Activated T-cell treated with anti-CD3 and anti-CD28 coated beads, Interleukin-2, amount 50 U/mL, for 4 hours (primary cell): ENCODE measurements at regions not wholly inside any gene's neighbourhood (a gene's known extent, or its start where the extent isn't known, plus 50 kb on each side); places are given as distances from the start of the nearest gene placed in this dataset.
A peak's percentile ranks its signal among the peaks of the same experiment; 100 is the strongest.
"Not testable (repeated sequence)": the region's sequence is repeated elsewhere in the genome, so short reads cannot be mapped to it uniquely, and the experiment has no call there.

Source experiments
- ATAC-seq, 2 donors: fragments of 200-7000 bp; cut with Tn5 transposase; one replicate each; pipeline ENCODE4 v1.10.0; 2021
- DNase-seq: peaks from one replicate; pipeline ENCODE4 v3.0.0-alpha.2; 2020
- H3K27me3 Mint-ChIP-seq: one replicate; pipeline ENCODE4 v1.8.0; 2021; ENCODE audit warnings: low read depth, mixed read lengths
- H3K36me3 Mint-ChIP-seq: one replicate; pipeline ENCODE4 v1.8.0; 2022; ENCODE audit warnings: mixed read lengths; ENCODE audit not compliant: insufficient read depth
- H3K4me1 Mint-ChIP-seq: one replicate; pipeline ENCODE4 v1.8.0; 2021; ENCODE audit warnings: low read depth, mixed read lengths
- H3K4me3 Mint-ChIP-seq: one replicate; pipeline ENCODE4 v1.8.0; 2021; ENCODE audit warnings: mild to moderate bottlenecking, moderate library complexity, mixed read lengths
- H3K9me3 Mint-ChIP-seq: one replicate; pipeline ENCODE4 v1.8.0; 2021; ENCODE audit warnings: mixed read lengths

GRCh38 chr21:33971492-33972013 lies 55.9 kb upstream of the ATP5PO start:
- DNase-seq (no peak), ATAC-seq (no peak)
- Mint-ChIP-seq H3K36me3 (peaks cover 33% of the 10 kb centered on the region), H3K27me3 (no peaks in the 10 kb centered on the region), H3K4me3 (no peak overlapping the region), H3K9me3 (no peaks in the 10 kb centered on the region), H3K4me1 (peaks cover 35% of the 10 kb centered on the region)

GRCh38 chr21:33969581-33969980 lies 54.0 kb upstream of the ATP5PO start:
- DNase-seq (no peak), ATAC-seq (no peak)
- no peaks in the 10 kb centered on the region for H3K27me3 Mint-ChIP-seq
- no peak overlapping the region for H3K4me3 Mint-ChIP-seq
- H3K4me1 Mint-ChIP-seq: peaks cover 18% of the 10 kb centered on the region
- H3K9me3 Mint-ChIP-seq: no peaks in the 10 kb centered on the region
- peaks cover 30% of the 10 kb centered on the region for H3K36me3 Mint-ChIP-seq

GRCh38 chr21:33968995-33969348 lies 53.4 kb upstream of the ATP5PO start:
- Mint-ChIP-seq H3K4me1 (peaks cover 16% of the 10 kb centered on the region), H3K9me3 (no peaks in the 10 kb centered on the region), H3K27me3 (no peaks in the 10 kb centered on the region), H3K4me3 (no peak overlapping the region), H3K36me3 (peaks cover 30% of the 10 kb centered on the region)
- no peak for DNase-seq
- ATAC-seq: no peak

- no peak for DNase-seq
- Mint-ChIP-seq H3K4me3 (no peak overlapping the region), H3K4me1 (peaks cover 21% of the 10 kb centered on the region), H3K36me3 (peaks cover 34% of the 10 kb centered on the region), H3K9me3 (no peaks in the 10 kb centered on the region), H3K27me3 (no peaks in the 10 kb centered on the region)
- ATAC-seq: peak in 1 of 2 donors; percentile 50
Observed at GRCh38 chr21:33968080-33968994, 52.7 kb upstream of the ATP5PO start.

GRCh38 chr21:33967086-33967571 lies 51.5 kb upstream of the ATP5PO start:
- DNase-seq: no peak
- ATAC-seq: no peak
- Mint-ChIP-seq H3K4me3 (no peak overlapping the region), H3K4me1 (peaks cover 24% of the 10 kb centered on the region), H3K27me3 (no peaks in the 10 kb centered on the region), H3K9me3 (no peaks in the 10 kb centered on the region), H3K36me3 (peaks cover 45% of the 10 kb centered on the region)

- Mint-ChIP-seq H3K36me3 (peaks cover 44% of the 10 kb centered on the region), H3K4me1 (peaks cover 20% of the 10 kb centered on the region), H3K27me3 (no peaks in the 10 kb centered on the region), H3K4me3 (no peak overlapping the region), H3K9me3 (no peaks in the 10 kb centered on the region)
- DNase-seq (no peak), ATAC-seq (no peak)
Observed at GRCh38 chr21:33966324-33966949, 50.8 kb upstream of the ATP5PO start.

- not testable (repeated sequence) for H3K4me3 Mint-ChIP-seq, DNase-seq, H3K9me3 Mint-ChIP-seq, ATAC-seq, H3K27me3 Mint-ChIP-seq
- Mint-ChIP-seq H3K36me3 (peaks cover 41% of the 10 kb centered on the region), H3K4me1 (peaks cover 20% of the 10 kb centered on the region)
Observed at GRCh38 chr21:33965662-33966061, 50.1 kb upstream of the ATP5PO start.
